GM12878 (cell line): ENCODE measurements at regions not wholly inside any gene's neighbourhood (a gene's known extent, or its start where the extent isn't known, plus 50 kb on each side); places are given as distances from the start of the nearest gene placed in this dataset.

Source experiments
- ATAC-seq: fragments of 200-7000 bp; cut with Tn5 transposase; 3 replicates; pipeline ENCODE4 v1.9.1; 2020; ENCODE audit warnings: mild to moderate bottlenecking, moderate library complexity
- BruUV-seq: library from RNA; stranded (reverse); fragments of 400-500 nt; replicated peaks from 2 replicates; lab custom pipeline; 2021; lab: Mats Ljungman, UMichigan
- CTCF ChIA-PET: fragments of 300-600 bp; sonication (Branson Sonifier 250); formaldehyde crosslinking; extraction: SDS; loops from one replicate; lab custom pipeline; 2021; ENCODE audit warnings: inconsistent platforms; lab: Yijun Ruan, JAX
- POLR2A ChIA-PET: fragments of 350-600 bp; formaldehyde crosslinking; extraction: SDS; loops from one replicate; lab custom pipeline; 2021; ENCODE audit warnings: inconsistent platforms; lab: Charles Lee
- RAD21 ChIA-PET: fragments of 300-600 bp; sonication (Branson Sonifier 250); formaldehyde crosslinking; loops from one replicate; lab custom pipeline; 2023; ENCODE audit warnings: antibody characterized with exemption; ENCODE audit not compliant: unreplicated experiment; lab: Charles Lee
- SMC1A ChIA-PET: fragments of 300-600 bp; sonication (Branson Sonifier 250); formaldehyde crosslinking; loops from one replicate; lab custom pipeline; 2023; ENCODE audit not compliant: unreplicated experiment, uncharacterized antibody; lab: Charles Lee
- DNase-seq: peaks from one replicate; pipeline ENCODE4 v3.0.0-alpha.2; 2011; ENCODE audit warnings: low read depth, low spot score
- FAIRE-seq: peaks from 3 replicates; lab custom pipeline; 2011; peaks lifted over from hg19 to GRCh38; lab: Jason Lieb, UNC
- H2AFZ ChIP-seq: 2 replicates; pipeline ENCODE4 v1.6.0; 2011; ENCODE audit warnings: low read depth, low read length, control low read depth; ENCODE audit not compliant: control insufficient read depth
- H3K27ac ChIP-seq: 2 replicates; pipeline ENCODE4 v1.5.1; 2011; ENCODE audit warnings: control low read depth; ENCODE audit not compliant: control insufficient read depth, insufficient read depth
- H3K27me3 ChIP-seq, 2 experiments: replicated peaks in 1 of 2; 2 replicates each; pipeline versions ENCODE4 v1.6.0 to v1.6.1; 2011; ENCODE audit warnings: low read length in 1 of 2; ENCODE audit not compliant: control insufficient read depth in 2 of 2, insufficient read depth in 2 of 2
- H3K36me3 ChIP-seq, 2 experiments: 2 replicates each; pipeline ENCODE4 v1.5.1; 2011; ENCODE audit warnings: low read length in 1 of 2; ENCODE audit not compliant: control insufficient read depth in 2 of 2, insufficient read depth in 2 of 2
- H3K4me1 ChIP-seq: 2 replicates; pipeline ENCODE4 v1.6.1; 2011; ENCODE audit warnings: mild to moderate bottlenecking, low read length, moderate library complexity, mixed read lengths; ENCODE audit not compliant: control insufficient read depth, insufficient read depth
- H3K4me2 ChIP-seq: 2 replicates; pipeline ENCODE4 v1.6.0; 2011; ENCODE audit warnings: control low read depth; ENCODE audit not compliant: control insufficient read depth, insufficient read depth
- H3K4me3 ChIP-seq: fragments of 200-600 bp; sonication (generic); 2 replicates; pipeline ENCODE4 v1.5.1; 2016
- H3K79me2 ChIP-seq: 2 replicates; pipeline ENCODE4 v1.6.0; 2011; ENCODE audit warnings: low read length; ENCODE audit not compliant: control insufficient read depth, insufficient read depth
- H3K9ac ChIP-seq: 2 replicates; pipeline ENCODE4 v1.8.0; 2011; ENCODE audit warnings: low read length, control low read depth, mixed read lengths; ENCODE audit not compliant: control insufficient read depth, insufficient read depth
- H3K9me3 ChIP-seq: replicated peaks from 3 replicates; pipeline ENCODE4 v1.5.1; 2011; ENCODE audit warnings: mild to moderate bottlenecking, low read length; ENCODE audit not compliant: control insufficient read depth, insufficient read depth
- H4K20me1 ChIP-seq: 2 replicates; pipeline ENCODE4 v1.6.0; 2011; ENCODE audit not compliant: control insufficient read depth, insufficient read depth
- BRCA1 ChIP-seq: IDR thresholded peaks from 2 replicates; pipeline ENCODE4 v1.6.1; 2011; ENCODE audit warnings: low read depth, low read length, improper control_type of control experiment
- CEBPB ChIP-seq, 2 experiments: fragments of 150-350 bp in 1 of 2; IDR thresholded peaks; 2 replicates each; pipeline ENCODE4 v1.6.1; 2012 to 2014; ENCODE audit warnings: low read depth in 2 of 2, low read length in 2 of 2, borderline replicate concordance in 1 of 2, inconsistent platforms in 1 of 2
- CHD4 ChIP-seq: fragments of 200-600 bp; sonication (generic); IDR thresholded peaks from 2 replicates; pipeline ENCODE4 v1.6.1; 2016; ENCODE audit warnings: mild to moderate bottlenecking
- EP300 ChIP-seq, 2 experiments: fragments of 150-350 bp in 1 of 2; IDR thresholded peaks; 2 replicates each; pipeline ENCODE4 v1.6.1; 2011 to 2012; ENCODE audit warnings: low read depth in 2 of 2, low read length in 2 of 2, borderline replicate concordance in 1 of 2, improper control_type of control experiment in 1 of 2, inconsistent platforms in 1 of 2; ENCODE audit not compliant: control insufficient read depth in 1 of 2
- HDAC2 ChIP-seq: fragments of 200-600 bp; sonication (generic); IDR thresholded peaks from 2 replicates; pipeline ENCODE4 v1.6.1; 2017
- MTA2 ChIP-seq: fragments of 450-650 bp; IDR thresholded peaks from 2 replicates; pipeline ENCODE4 v1.6.1; 2016; ENCODE audit warnings: low read depth, mild to moderate bottlenecking, moderate library complexity
- SKIL ChIP-seq: fragments of 450-650 bp; IDR thresholded peaks from 2 replicates; pipeline ENCODE4 v1.6.1; 2017; ENCODE audit warnings: mild to moderate bottlenecking, low read depth, inconsistent platforms; ENCODE audit not compliant: poor library complexity, severe bottlenecking
- SMAD1 ChIP-seq: fragments of 450-650 bp; IDR thresholded peaks from 2 replicates; pipeline ENCODE4 v1.6.1; 2018; ENCODE audit warnings: mild to moderate bottlenecking, low read depth; ENCODE audit not compliant: partially characterized antibody
- STAT3 ChIP-seq: IDR thresholded peaks from 2 replicates; pipeline ENCODE4 v1.6.1; 2011; ENCODE audit warnings: low read depth, low read length, improper control_type of control experiment
- USF1 ChIP-seq: IDR thresholded peaks from 2 replicates; pipeline ENCODE4 v1.6.1; 2011; ENCODE audit warnings: borderline replicate concordance, low read depth, mild to moderate bottlenecking, moderate library complexity, mixed read lengths, low read length; ENCODE audit not compliant: insufficient read depth; ENCODE audit errors: extremely low read length
- ZBTB11 ChIP-seq: fragments of 450-650 bp; formaldehyde crosslinking; IDR thresholded peaks from 2 replicates; pipeline ENCODE4 v1.5.0; 2022; ENCODE audit warnings: mild to moderate bottlenecking, missing genetic modification characterization
- ZBTB4 ChIP-seq: fragments of 450-650 bp; formaldehyde crosslinking; IDR thresholded peaks from 2 replicates; pipeline ENCODE4 v1.4.0; 2022; ENCODE audit warnings: mild to moderate bottlenecking, moderate library complexity
- ZNF274 ChIP-seq: IDR thresholded peaks from one replicate; pipeline ENCODE4 v1.8.0; 2011; ENCODE audit not compliant: insufficient read length, insufficient read depth
- WGBS: methylation state at CpG from one replicate; pipeline ENCODE4 v1.1.6; 2016; ENCODE audit warnings: low lambda C conversion rate; ENCODE audit not compliant: insufficient replicate concordance, insufficient coverage; ENCODE audit errors: missing lambda C conversion rate; 5-methylcytosine and 5-hydroxymethylcytosine counted together
- in situ Hi-C: fragments of 300-500 bp; cut with MboI; formaldehyde crosslinking; loops from 9 replicates; pipeline ENCODE4 v1.14.3; 2018; ENCODE audit warnings: mixed read lengths
- intact Hi-C: fragments of 100-400 bp; cut with micrococcal nuclease; formaldehyde crosslinking; loops from one replicate; pipeline ENCODE4 v1.14.2; 2022; ENCODE audit not compliant: unreplicated experiment

- ChIA-PET CTCF (no interaction called here), RAD21 (no interaction called here), POLR2A (no interaction called here), SMC1A (no interaction called here)
- Histone ChIP-seq H3K4me3 (no peak overlapping the region), H3K4me2 (no peak overlapping the region), H3K36me3 (no peaks in the 10 kb centered on the region), H3K4me1 (no peaks in the 10 kb centered on the region), H3K9ac (no peak overlapping the region), H3K27me3 (no peaks in the 10 kb centered on the region), H3K9me3 (no peaks in the 10 kb centered on the region), H4K20me1 (no peaks in the 10 kb centered on the region), H3K27ac (no peak overlapping the region), H3K79me2 (no peaks in the 10 kb centered on the region), H2AFZ (no peak overlapping the region)
- FAIRE-seq (no peak), DNase-seq (no peak), ATAC-seq (no peak)
- no TSS peak for BruUV-seq
- intact Hi-C loops = no loop called here
- in situ Hi-C loops = no loop called here
- WGBS = 0% methylated on average over 1 of the region's 1 CpG
- TF ChIP-seq HDAC2 = no peak
- no peak for TF ChIP-seq STAT3
- no peak for TF ChIP-seq USF1
- no peak for TF ChIP-seq BRCA1
- TF ChIP-seq ZNF274 = no peak
- no peak for TF ChIP-seq SMAD1
- TF ChIP-seq ZBTB4 = no peak
- no peak for TF ChIP-seq MTA2
- no peak for TF ChIP-seq ZBTB11
- TF ChIP-seq CHD4 = no peak
- TF ChIP-seq SKIL = no peak
- no peak for TF ChIP-seq EP300 (IDR thresholded peaks at IDR 0.05; ENCODE audit: borderline replicate concordance in 1 of 2, control insufficient read depth in 1 of 2, low read depth in 2 of 2, low read length in 2 of 2)
- no peak for TF ChIP-seq CEBPB (IDR thresholded peaks at IDR 0.05; ENCODE audit: borderline replicate concordance in 1 of 2, low read depth in 2 of 2, low read length in 2 of 2)
These were observed 551.9 kb upstream of the CA10 start for GRCh38 chr17:52710363-52710901.
